ENCODE measurements at regions not wholly inside any gene's neighbourhood (a gene's known extent, or its start where the extent isn't known, plus 50 kb on each side); places are given as distances from the start of the nearest gene placed in this dataset.
A peak's percentile ranks its signal among the peaks of the same experiment; 100 is the strongest.
"Not testable (repeated sequence)": the region's sequence is repeated elsewhere in the genome, so short reads cannot be mapped to it uniquely, and the experiment has no call there.

DNA sequence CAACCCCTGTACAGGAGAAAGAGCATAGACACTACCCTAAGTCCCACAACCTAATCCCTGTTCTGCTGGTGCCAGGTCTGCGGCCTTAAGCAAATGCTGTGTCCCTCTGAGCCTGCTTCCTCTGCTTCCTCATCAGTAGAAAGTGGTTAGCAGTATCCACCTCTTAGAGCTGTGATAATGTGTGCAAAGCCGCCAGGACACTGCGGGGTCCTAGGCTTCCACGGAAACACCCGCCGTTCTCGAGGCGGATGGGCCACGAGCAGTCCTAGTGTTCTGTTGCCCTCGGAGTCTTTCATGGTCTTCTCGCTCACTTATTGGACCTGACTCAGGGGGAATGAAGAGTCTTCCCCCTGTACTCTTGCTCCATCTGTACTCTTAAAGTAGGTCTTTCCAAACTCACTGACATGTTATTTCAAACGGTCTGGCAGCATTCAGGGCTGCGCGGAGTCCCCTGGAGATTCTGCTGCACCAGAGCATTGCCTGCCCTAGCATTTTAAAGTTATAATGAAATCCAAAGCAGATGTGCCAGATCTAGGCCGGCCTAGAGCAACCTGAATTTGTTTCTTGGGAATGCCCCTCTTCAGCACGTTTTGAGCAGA is 107.2 kb upstream of the ZNF236 start:
- Histone ChIP-seq H3K4me1 (ENCODE audit: control insufficient read depth, insufficient read depth, low read length) (peaks cover 13% of the 10 kb centered on the region), H3K4me3 (ENCODE audit: low read length) (no peak overlapping the region), H3K36me3 (ENCODE audit: control insufficient read depth, insufficient read depth, low read length, severe bottlenecking) (no peaks in the 10 kb centered on the region), H3K9ac (ENCODE audit: low read length) (peak overlapping the region; percentile 30), H3K27me3 (replicated peaks; ENCODE audit: control insufficient read depth, insufficient read depth, low read length) (no peaks in the 10 kb centered on the region), H3K9me3 (ENCODE audit: control insufficient read depth, low read length) (no peaks in the 10 kb centered on the region)
- DNase-seq (ENCODE audit: low read depth): no peak

DNA sequence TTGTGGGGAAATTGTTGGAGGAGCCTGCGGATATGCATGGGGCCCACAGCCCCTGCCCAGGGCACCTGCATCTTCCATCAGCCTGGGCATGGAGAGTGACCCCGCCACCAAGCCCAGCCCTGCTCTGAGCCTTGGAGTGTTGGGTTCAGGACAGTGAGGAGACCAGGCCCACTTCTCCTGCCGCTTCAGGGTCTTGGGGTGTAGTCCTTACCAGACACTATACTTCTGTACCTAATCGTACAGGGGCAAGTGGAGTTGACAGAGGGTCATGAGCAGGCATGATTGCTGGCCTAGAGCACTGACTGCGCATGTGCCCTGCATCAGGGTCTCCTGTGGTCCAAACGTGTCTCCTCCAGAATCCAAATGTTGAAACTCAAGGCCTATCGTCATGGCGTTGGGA is 108.9 kb upstream of the ZNF236 start:
- Histone ChIP-seq H3K27me3 (replicated peaks; ENCODE audit: control insufficient read depth, insufficient read depth, low read length) (no peaks in the 10 kb centered on the region), H3K4me3 (ENCODE audit: low read length) (no peak overlapping the region), H3K9ac (ENCODE audit: low read length) (no peak overlapping the region), H3K9me3 (ENCODE audit: control insufficient read depth, low read length) (no peaks in the 10 kb centered on the region), H3K4me1 (ENCODE audit: control insufficient read depth, insufficient read depth, low read length) (peaks cover 12% of the 10 kb centered on the region), H3K36me3 (ENCODE audit: control insufficient read depth, insufficient read depth, low read length, severe bottlenecking) (no peaks in the 10 kb centered on the region)
- DNase-seq (ENCODE audit: low read depth): no peak

DNA sequence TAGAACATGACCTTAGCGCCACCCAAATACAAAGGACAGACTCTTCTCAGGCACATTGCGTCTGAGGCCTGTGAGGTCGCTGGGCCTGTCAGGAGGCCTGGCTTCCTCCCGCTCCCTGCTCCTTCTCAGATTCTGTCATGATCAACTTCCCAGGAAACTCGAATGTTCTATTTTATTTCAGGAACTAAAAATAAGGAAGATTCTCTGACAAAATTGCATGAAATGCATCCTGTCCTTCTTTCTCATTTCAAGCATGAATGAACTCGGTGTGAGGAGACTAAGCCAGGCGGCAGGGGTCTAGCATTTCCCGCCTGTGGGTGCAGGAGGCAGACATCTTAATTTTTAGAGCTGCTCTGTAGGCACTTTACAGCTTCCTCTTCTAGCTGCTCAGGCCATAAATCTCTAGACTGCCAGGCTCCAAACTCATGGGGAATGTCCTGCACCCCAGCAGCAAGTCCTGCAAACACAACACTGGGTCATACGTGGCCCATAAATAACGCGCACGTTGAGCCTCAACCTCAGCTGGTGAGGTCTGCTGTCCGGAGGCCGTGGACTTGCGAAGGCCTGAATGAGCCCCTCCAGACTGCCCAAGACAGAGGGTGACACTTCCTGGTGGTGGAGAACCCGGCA is 109.7 kb upstream of the ZNF236 start:
- Histone ChIP-seq H3K9ac (ENCODE audit: low read length) (no peak overlapping the region), H3K4me3 (ENCODE audit: low read length) (no peak overlapping the region), H3K9me3 (ENCODE audit: control insufficient read depth, low read length) (no peaks in the 10 kb centered on the region), H3K4me1 (ENCODE audit: control insufficient read depth, insufficient read depth, low read length) (peaks cover 12% of the 10 kb centered on the region), H3K27me3 (replicated peaks; ENCODE audit: control insufficient read depth, insufficient read depth, low read length) (no peaks in the 10 kb centered on the region), H3K36me3 (ENCODE audit: control insufficient read depth, insufficient read depth, low read length, severe bottlenecking) (no peaks in the 10 kb centered on the region)
- DNase-seq (ENCODE audit: low read depth): no peak

DNA sequence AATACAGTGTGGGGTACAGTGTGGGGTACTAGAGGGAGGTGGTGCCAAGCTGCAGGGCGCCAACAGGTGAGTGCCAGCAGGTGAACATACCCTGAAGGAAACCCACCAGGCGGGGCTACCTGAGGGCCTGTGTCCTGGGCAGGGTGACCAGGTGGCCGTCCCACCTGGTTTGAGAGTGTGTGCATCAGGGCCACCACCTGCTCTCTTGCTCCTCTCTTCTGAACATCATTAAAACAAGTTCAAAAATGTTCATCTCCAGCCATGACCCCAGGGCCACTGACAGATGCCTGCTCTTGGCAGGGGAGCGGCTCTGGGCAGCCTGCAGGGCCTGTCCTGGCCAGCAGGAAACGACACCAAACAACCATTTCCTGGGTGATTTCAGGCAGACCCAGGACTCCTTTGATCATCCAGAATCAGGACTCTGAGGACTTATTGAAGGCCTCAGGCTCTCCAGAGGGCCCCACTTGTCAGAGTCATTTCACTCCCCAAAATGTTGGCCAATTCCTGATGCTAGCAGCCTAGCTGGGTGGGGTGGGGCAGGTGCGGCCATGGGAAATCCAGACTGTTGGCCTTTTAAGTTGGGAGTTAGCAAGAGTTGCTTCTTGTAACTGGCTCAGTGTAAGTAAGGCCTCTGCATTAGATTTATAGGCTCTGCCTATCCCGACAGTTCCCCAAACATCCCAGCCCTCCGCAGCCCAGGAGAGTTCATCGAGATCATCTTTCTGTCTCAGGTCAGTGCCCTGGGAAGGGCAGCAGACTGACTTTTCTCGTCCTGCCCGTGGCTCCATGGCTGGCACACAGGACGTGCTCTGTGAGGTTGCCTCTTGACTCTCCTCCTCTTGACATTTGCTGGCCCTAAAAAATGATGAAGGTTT is 111.5 kb upstream of the ZNF236 start:
- Histone ChIP-seq H3K4me1 (ENCODE audit: control insufficient read depth, insufficient read depth, low read length) (peaks cover 12% of the 10 kb centered on the region), H3K36me3 (ENCODE audit: control insufficient read depth, insufficient read depth, low read length, severe bottlenecking) (no peaks in the 10 kb centered on the region), H3K4me3 (ENCODE audit: low read length) (no peak overlapping the region), H3K9ac (ENCODE audit: low read length) (no peak overlapping the region), H3K9me3 (ENCODE audit: control insufficient read depth, low read length) (no peaks in the 10 kb centered on the region), H3K27me3 (replicated peaks; ENCODE audit: control insufficient read depth, insufficient read depth, low read length) (no peaks in the 10 kb centered on the region)
- DNase-seq (ENCODE audit: low read depth): no peak

DNA sequence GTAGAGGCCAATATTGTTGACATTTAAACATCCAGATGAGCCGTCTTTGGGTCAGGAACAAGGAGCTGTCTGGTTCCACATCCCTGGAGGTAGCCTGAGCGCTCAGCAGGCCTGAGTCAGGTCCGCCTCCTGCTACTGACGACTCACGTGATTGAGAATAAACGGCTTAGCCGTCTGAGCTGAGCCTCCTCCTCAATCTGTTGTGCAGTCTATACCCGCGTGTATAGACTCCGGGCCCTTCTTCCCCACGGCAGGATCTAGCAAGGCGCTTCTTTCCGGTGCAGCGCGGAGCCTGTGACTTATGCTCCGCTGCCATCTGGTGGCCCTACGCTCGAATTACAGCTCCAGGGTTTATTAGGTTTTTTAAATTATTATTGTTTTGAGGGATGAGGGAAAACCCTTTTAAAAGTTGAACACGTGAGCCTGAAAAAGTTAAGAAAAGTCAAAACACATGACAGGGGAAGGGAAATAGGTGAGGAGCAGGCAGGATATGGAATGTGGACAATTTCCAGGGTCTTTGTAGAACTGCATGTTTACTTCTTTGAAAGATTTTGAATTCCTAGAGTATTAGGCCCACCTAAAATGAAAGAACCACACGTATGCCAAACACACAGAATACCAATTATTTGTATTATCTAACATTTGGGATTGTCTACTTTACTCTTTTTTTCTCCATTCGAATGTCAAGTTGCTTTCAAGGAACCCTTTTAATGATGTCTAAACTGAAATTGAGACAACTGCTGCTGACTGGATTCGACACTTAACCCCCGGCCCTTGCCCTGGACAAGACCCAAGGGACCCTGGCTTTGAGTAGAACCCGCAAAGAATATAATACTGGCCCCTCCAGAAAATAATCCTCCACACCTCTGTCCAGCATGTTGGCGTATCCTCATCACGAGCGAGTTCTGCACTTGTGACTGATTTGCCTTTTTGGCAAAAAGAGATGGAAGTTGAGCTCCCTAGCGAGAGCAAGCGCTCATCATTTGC is 112.4 kb upstream of the ZNF236 start:
- Histone ChIP-seq H3K9ac (ENCODE audit: low read length) (peak overlapping the region; percentile 57), H3K4me3 (ENCODE audit: low read length) (no peak overlapping the region), H3K36me3 (ENCODE audit: control insufficient read depth, insufficient read depth, low read length, severe bottlenecking) (no peaks in the 10 kb centered on the region), H3K27me3 (replicated peaks; ENCODE audit: control insufficient read depth, insufficient read depth, low read length) (peaks cover 4% of the 10 kb centered on the region), H3K4me1 (ENCODE audit: control insufficient read depth, insufficient read depth, low read length) (peaks cover 4% of the 10 kb centered on the region), H3K9me3 (ENCODE audit: control insufficient read depth, low read length) (no peaks in the 10 kb centered on the region)
- DNase-seq (ENCODE audit: low read depth): peak; percentile 91

DNA sequence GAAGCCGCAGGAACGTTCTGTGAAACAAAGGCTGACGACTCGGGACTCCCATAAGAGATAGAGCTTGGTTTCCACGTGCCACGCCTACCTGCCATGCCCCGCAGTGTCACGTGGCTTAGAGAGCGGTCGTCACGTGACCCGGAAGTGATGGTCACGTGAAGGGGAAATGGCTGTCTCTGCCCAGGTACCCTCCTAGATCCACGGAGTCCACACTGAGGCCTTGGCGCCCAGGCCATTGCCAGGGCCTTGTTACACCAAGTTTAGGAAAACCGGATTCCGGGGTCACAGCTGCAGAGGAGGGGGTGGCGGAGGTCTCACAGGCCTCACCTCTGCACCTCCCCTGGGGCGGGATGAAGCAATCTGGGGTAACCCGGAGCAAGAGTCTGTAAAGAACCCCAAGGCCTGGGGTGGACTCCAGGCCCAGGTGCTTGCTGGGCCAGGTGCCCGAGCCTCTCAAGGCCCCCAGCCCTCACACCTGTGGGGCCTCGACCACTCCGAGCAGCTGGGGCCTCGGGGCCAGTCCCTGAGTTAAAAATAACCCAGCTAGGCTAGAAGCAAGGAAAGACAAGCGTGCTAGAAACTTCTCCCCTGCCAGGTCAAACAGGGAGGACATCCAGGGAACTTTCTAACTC is 113.5 kb upstream of the ZNF236 start:
- Histone ChIP-seq H3K4me3 (ENCODE audit: low read length) (no peak overlapping the region), H3K27me3 (replicated peaks; ENCODE audit: control insufficient read depth, insufficient read depth, low read length) (peaks cover 4% of the 10 kb centered on the region), H3K36me3 (ENCODE audit: control insufficient read depth, insufficient read depth, low read length, severe bottlenecking) (no peaks in the 10 kb centered on the region), H3K4me1 (ENCODE audit: control insufficient read depth, insufficient read depth, low read length) (no peaks in the 10 kb centered on the region), H3K9ac (ENCODE audit: low read length) (no peak overlapping the region), H3K9me3 (ENCODE audit: control insufficient read depth, low read length) (no peaks in the 10 kb centered on the region)
- DNase-seq (ENCODE audit: low read depth): no peak

DNA sequence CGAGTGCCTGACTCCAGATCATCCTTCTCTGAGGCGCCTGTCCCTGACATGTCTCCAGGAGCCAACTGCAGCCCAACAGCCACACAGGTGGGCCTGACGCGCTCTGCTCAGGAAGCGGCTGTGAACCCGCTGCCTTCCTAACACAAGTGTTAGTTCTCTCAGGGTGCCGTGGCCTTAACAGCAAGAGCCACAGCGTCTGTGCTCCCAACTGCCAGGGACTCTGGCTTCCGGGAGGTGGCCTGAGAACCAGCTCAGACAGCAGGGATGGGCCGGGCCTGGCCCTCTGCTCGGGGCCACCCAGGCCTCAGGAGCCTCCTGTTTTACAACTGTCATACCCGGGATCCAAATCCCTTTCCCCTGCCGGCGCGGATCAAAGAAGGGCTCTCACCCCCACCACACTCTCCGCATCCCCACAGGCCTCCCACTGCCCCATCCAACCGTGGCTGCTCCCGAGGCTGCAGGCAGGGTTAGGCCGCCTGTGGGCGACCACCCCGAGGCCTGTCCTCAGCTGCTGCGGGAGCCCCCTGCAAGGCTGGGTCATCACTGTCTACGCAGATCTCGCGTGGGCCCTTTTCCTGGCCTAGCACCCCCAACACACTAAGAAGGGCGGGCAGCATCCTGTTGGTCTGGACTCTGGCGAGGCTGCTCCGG is 114.2 kb upstream of the ZNF236 start:
- no peaks in the 10 kb centered on the region for H3K36me3 ChIP-seq (ENCODE audit: control insufficient read depth, insufficient read depth, low read length, severe bottlenecking)
- DNase-seq (ENCODE audit: low read depth): no peak
- H3K9me3 ChIP-seq (ENCODE audit: control insufficient read depth, low read length): no peaks in the 10 kb centered on the region
- H3K4me1 ChIP-seq (ENCODE audit: control insufficient read depth, insufficient read depth, low read length): no peaks in the 10 kb centered on the region
- H3K27me3 ChIP-seq (replicated peaks; ENCODE audit: control insufficient read depth, insufficient read depth, low read length): peaks cover 4% of the 10 kb centered on the region
- no peak overlapping the region for H3K9ac ChIP-seq (ENCODE audit: low read length)
- no peak overlapping the region for H3K4me3 ChIP-seq (ENCODE audit: low read length)

DNA sequence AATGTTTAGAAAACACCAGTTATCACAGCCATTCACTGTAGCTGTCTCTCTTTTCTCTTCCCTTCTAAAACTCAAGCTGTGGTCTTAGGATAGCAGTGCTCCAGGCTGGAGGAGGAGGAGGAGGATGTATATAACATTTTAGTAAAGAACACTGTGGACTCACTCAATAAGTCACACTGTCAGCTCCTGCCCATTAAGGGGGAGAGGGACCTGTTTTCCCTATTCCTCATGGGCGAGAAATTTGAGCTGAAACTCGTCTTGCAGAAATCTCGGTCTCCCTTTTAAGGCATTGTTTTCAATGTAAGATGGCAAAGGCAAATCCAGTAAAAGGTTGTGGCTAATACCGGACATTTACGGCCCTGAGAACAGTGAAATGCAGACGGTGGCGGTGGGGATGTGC is 114.8 kb upstream of the ZNF236 start:
- H3K4me1 ChIP-seq (ENCODE audit: control insufficient read depth, insufficient read depth, low read length): no peaks in the 10 kb centered on the region
- no peak for DNase-seq (ENCODE audit: low read depth)
- H3K27me3 ChIP-seq (replicated peaks; ENCODE audit: control insufficient read depth, insufficient read depth, low read length): peaks cover 4% of the 10 kb centered on the region
- H3K9ac ChIP-seq (ENCODE audit: low read length): no peak overlapping the region
- H3K9me3 ChIP-seq (ENCODE audit: control insufficient read depth, low read length): no peaks in the 10 kb centered on the region
- H3K4me3 ChIP-seq (ENCODE audit: low read length): no peak overlapping the region
- H3K36me3 ChIP-seq (ENCODE audit: control insufficient read depth, insufficient read depth, low read length, severe bottlenecking): no peaks in the 10 kb centered on the region

DNA sequence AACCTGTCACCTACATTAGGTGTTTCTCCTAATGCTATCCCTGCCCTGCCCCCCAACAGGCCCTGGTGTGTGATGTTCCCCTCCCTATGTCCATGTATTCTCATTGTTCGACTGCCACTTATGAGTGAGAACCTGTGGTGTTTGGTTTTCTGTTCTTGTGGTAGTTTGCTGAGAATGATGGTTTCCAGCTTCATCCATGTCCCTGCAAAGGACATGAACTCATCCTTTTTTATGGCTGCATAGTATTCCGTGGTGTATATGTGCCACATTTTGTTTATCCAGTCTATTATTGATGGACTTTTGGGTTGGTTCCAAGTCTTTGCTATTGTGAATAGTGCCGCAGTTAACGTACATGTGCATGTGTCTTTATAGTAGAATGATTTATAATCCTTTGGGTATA is 117.8 kb upstream of the ZNF236 start:
- H3K4me1 ChIP-seq (ENCODE audit: control insufficient read depth, insufficient read depth, low read length); DNase-seq (ENCODE audit: low read depth); H3K4me3 ChIP-seq (ENCODE audit: low read length); H3K9ac ChIP-seq (ENCODE audit: low read length); H3K9me3 ChIP-seq (ENCODE audit: control insufficient read depth, low read length); H3K36me3 ChIP-seq (ENCODE audit: control insufficient read depth, insufficient read depth, low read length, severe bottlenecking): not testable (repeated sequence)
- peaks cover 11% of the 10 kb centered on the region for H3K27me3 ChIP-seq (replicated peaks; ENCODE audit: control insufficient read depth, insufficient read depth, low read length)

DNA sequence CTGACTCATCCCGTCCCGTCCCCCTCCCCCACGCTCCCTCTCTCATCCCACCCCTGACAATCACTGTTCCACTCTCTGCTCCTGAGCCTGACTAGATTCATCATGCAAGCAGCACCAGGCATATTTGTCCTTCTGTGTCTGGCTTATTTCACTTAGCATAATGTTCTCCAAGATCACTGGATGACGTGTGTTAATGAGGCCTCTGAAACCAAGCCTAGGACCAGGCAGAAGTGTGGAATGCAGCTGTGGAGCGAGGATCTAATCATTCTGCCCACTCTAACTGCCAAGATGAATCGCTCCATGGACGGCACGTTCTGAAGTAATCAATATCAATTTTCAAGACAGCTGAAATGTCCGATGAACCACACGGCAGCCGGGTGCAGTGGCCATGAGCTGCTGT is 122.4 kb upstream of the ZNF236 start:
- no peak overlapping the region for H3K9ac ChIP-seq (ENCODE audit: low read length)
- H3K4me3 ChIP-seq (ENCODE audit: low read length): no peak overlapping the region
- no peak for DNase-seq (ENCODE audit: low read depth)
- H3K36me3 ChIP-seq (ENCODE audit: control insufficient read depth, insufficient read depth, low read length, severe bottlenecking): no peaks in the 10 kb centered on the region
- H3K4me1 ChIP-seq (ENCODE audit: control insufficient read depth, insufficient read depth, low read length): peaks cover 6% of the 10 kb centered on the region
- peaks cover 6% of the 10 kb centered on the region for H3K27me3 ChIP-seq (replicated peaks; ENCODE audit: control insufficient read depth, insufficient read depth, low read length)
- H3K9me3 ChIP-seq (ENCODE audit: control insufficient read depth, low read length): no peaks in the 10 kb centered on the region

Measured in adipocyte (in vitro differentiated cells).